Astrocyte (in vitro differentiated cells and primary cell): ENCODE measurements at regions not wholly inside any gene's neighbourhood (a gene's known extent, or its start where the extent isn't known, plus 50 kb on each side); places are given as distances from the start of the nearest gene placed in this dataset.

Experiments
- DNase-seq: peaks from one replicate; pipeline ENCODE4 v3.0.0-alpha.2; 2010; ENCODE audit warnings: low read depth
- FAIRE-seq: peaks from 2 replicates; lab custom pipeline; 2011; peaks lifted over from hg19 to GRCh38; lab: Jason Lieb, UNC
- H2AFZ ChIP-seq: 2 replicates; pipeline ENCODE4 v1.6.0; 2012; ENCODE audit warnings: low read depth, low read length, inconsistent platforms
- H3K27ac ChIP-seq: 2 replicates; pipeline ENCODE4 v1.5.1; 2011; ENCODE audit warnings: low read depth, low read length, inconsistent platforms
- H3K27me3 ChIP-seq: 2 replicates; pipeline ENCODE4 v1.6.0; 2011; ENCODE audit warnings: low read length, inconsistent platforms; ENCODE audit not compliant: insufficient read depth
- H3K36me3 ChIP-seq: 2 replicates; pipeline ENCODE4 v1.5.1; 2011; ENCODE audit warnings: low read length, inconsistent platforms; ENCODE audit not compliant: insufficient read depth
- H3K4me1 ChIP-seq: 2 replicates; pipeline ENCODE4 v1.5.1; 2011; ENCODE audit warnings: low read length, inconsistent platforms; ENCODE audit not compliant: insufficient read depth
- H3K4me2 ChIP-seq: 2 replicates; pipeline ENCODE4 v1.6.0; 2012; ENCODE audit warnings: low read length, inconsistent platforms
- H3K4me3 ChIP-seq: 2 replicates; pipeline ENCODE4 v1.5.1; 2011; ENCODE audit warnings: low read depth, mild to moderate bottlenecking, low read length, inconsistent platforms; ENCODE audit not compliant: insufficient read depth
- H3K79me2 ChIP-seq: 2 replicates; pipeline ENCODE4 v1.6.0; 2012; ENCODE audit warnings: mild to moderate bottlenecking, low read length, inconsistent platforms; ENCODE audit not compliant: insufficient read depth
- H3K9ac ChIP-seq: 2 replicates; pipeline ENCODE4 v1.6.0; 2012; ENCODE audit warnings: mild to moderate bottlenecking, low read length, inconsistent platforms
- H3K9me3 ChIP-seq: 2 replicates; pipeline ENCODE4 v1.5.1; 2012; ENCODE audit warnings: low read depth, mild to moderate bottlenecking, low read length, inconsistent platforms; ENCODE audit not compliant: insufficient read depth
- H4K20me1 ChIP-seq: 2 replicates; pipeline ENCODE4 v1.6.0; 2012; ENCODE audit warnings: low read length, inconsistent platforms; ENCODE audit not compliant: insufficient read depth
- H3K27ac Mint-ChIP-seq: one replicate; pipeline ENCODE4 v1.8.0; 2021; ENCODE audit warnings: mild to moderate bottlenecking, mixed read lengths; ENCODE audit not compliant: unreplicated experiment
- H3K27me3 Mint-ChIP-seq: one replicate; pipeline ENCODE4 v1.8.0; 2021; ENCODE audit warnings: low read depth, mixed read lengths; ENCODE audit not compliant: unreplicated experiment
- H3K36me3 Mint-ChIP-seq: one replicate; pipeline ENCODE4 v1.8.0; 2021; ENCODE audit warnings: low read depth, mixed read lengths; ENCODE audit not compliant: unreplicated experiment
- H3K4me1 Mint-ChIP-seq: one replicate; pipeline ENCODE4 v1.8.0; 2021; ENCODE audit warnings: low read depth, mixed read lengths; ENCODE audit not compliant: unreplicated experiment
- H3K4me3 Mint-ChIP-seq: one replicate; pipeline ENCODE4 v1.8.0; 2021; ENCODE audit warnings: mild to moderate bottlenecking, moderate library complexity, mixed read lengths; ENCODE audit not compliant: unreplicated experiment
- H3K9me3 Mint-ChIP-seq: one replicate; pipeline ENCODE4 v1.8.0; 2021; ENCODE audit warnings: mild to moderate bottlenecking, mixed read lengths; ENCODE audit not compliant: unreplicated experiment
- CTCF ChIP-seq: IDR thresholded peaks from 2 replicates; pipeline ENCODE4 v1.5.1; 2011; ENCODE audit warnings: low read depth, mild to moderate bottlenecking, inconsistent platforms, low read length, moderate library complexity; ENCODE audit not compliant: insufficient read depth
- EZH2 ChIP-seq: IDR thresholded peaks from 2 replicates; pipeline ENCODE4 v1.6.1; 2012; ENCODE audit warnings: mild to moderate bottlenecking, low read length, inconsistent platforms; ENCODE audit not compliant: insufficient read depth

GRCh38 chr2:234789556-234790325 is 162.1 kb upstream of the SH3BP4 start:
- DNase-seq = no peak
- no peaks in the 10 kb centered on the region for H3K27me3 ChIP-seq
- H3K4me1 ChIP-seq = peaks cover 15% of the 10 kb centered on the region
- no peak overlapping the region for H2AFZ ChIP-seq
- no peaks in the 10 kb centered on the region for H3K79me2 ChIP-seq
- no peak overlapping the region for H3K4me3 Mint-ChIP-seq
- H3K9me3 ChIP-seq = peaks cover 3% of the 10 kb centered on the region
- no peaks in the 10 kb centered on the region for H3K9me3 Mint-ChIP-seq
- H3K27ac Mint-ChIP-seq = no peak overlapping the region
- H3K36me3 Mint-ChIP-seq = no peaks in the 10 kb centered on the region
- peaks cover 12% of the 10 kb centered on the region for H3K4me1 Mint-ChIP-seq
- no peaks in the 10 kb centered on the region for H4K20me1 ChIP-seq
- no peak for FAIRE-seq
- H3K36me3 ChIP-seq = no peaks in the 10 kb centered on the region
- no peak overlapping the region for H3K4me2 ChIP-seq
- no peak for TF ChIP-seq EZH2
- no peak for TF ChIP-seq CTCF
- no peak overlapping the region for H3K9ac ChIP-seq
- no peak overlapping the region for H3K27ac ChIP-seq
- no peak overlapping the region for H3K4me3 ChIP-seq
- peaks cover 11% of the 10 kb centered on the region for H3K27me3 Mint-ChIP-seq

- Histone ChIP-seq H3K27me3 (no peaks in the 10 kb centered on the region), H3K4me2 (no peak overlapping the region), H3K9ac (no peak overlapping the region), H3K4me1 (peaks cover 15% of the 10 kb centered on the region), H2AFZ (no peak overlapping the region), H3K79me2 (no peaks in the 10 kb centered on the region), H3K36me3 (no peaks in the 10 kb centered on the region), H4K20me1 (no peaks in the 10 kb centered on the region), H3K4me3 (no peak overlapping the region), H3K27ac (no peak overlapping the region), H3K9me3 (peaks cover 3% of the 10 kb centered on the region)
- Mint-ChIP-seq H3K4me3 (no peak overlapping the region), H3K27ac (no peak overlapping the region), H3K4me1 (peaks cover 12% of the 10 kb centered on the region), H3K36me3 (no peaks in the 10 kb centered on the region), H3K27me3 (peaks cover 11% of the 10 kb centered on the region), H3K9me3 (peaks cover 7% of the 10 kb centered on the region)
- DNase-seq (no peak), FAIRE-seq (no peak)
- TF ChIP-seq EZH2 (no peak), CTCF (no peak)
Observed at GRCh38 chr2:234788841-234789240, 163.0 kb upstream of the SH3BP4 start.

GRCh38 chr2:234788381-234788780 is 163.4 kb upstream of the SH3BP4 start:
- no peaks in the 10 kb centered on the region for H3K79me2 ChIP-seq
- peaks cover 5% of the 10 kb centered on the region for H3K9me3 ChIP-seq
- Mint-ChIP-seq H3K36me3 (no peaks in the 10 kb centered on the region), H3K27me3 (peaks cover 11% of the 10 kb centered on the region), H3K27ac (no peak overlapping the region), H3K4me3 (no peak overlapping the region), H3K9me3 (peaks cover 10% of the 10 kb centered on the region), H3K4me1 (peaks cover 11% of the 10 kb centered on the region)
- no peaks in the 10 kb centered on the region for H3K27me3 ChIP-seq
- no peak overlapping the region for H3K27ac ChIP-seq
- peak; percentile 13 for FAIRE-seq
- H3K9ac ChIP-seq = no peak overlapping the region
- H3K4me3 ChIP-seq = no peak overlapping the region
- H2AFZ ChIP-seq = no peak overlapping the region
- DNase-seq = no peak
- H3K4me2 ChIP-seq = no peak overlapping the region
- no peaks in the 10 kb centered on the region for H4K20me1 ChIP-seq
- no peaks in the 10 kb centered on the region for H3K36me3 ChIP-seq
- H3K4me1 ChIP-seq = peaks cover 14% of the 10 kb centered on the region
- TF ChIP-seq EZH2 = no peak
- TF ChIP-seq CTCF = no peak
